ENCODE measurements at regions not wholly inside any gene's neighbourhood (a gene's known extent, or its start where the extent isn't known, plus 50 kb on each side); places are given as distances from the start of the nearest gene placed in this dataset.

GRCh38 chr15:39014682-39015081 is 450.1 kb upstream of the RASGRP1 start:
- Histone ChIP-seq H3K27me3 (ENCODE audit: control insufficient read depth, insufficient read depth, low read length) (no peaks in the 10 kb centered on the region), H3K36me3 (ENCODE audit: control insufficient read depth, insufficient read depth, low read length) (no peaks in the 10 kb centered on the region), H3K4me3 (ENCODE audit: low read depth, low read length) (no peak overlapping the region)
- no peak for TF ChIP-seq CTCF (IDR thresholded peaks at IDR 0.05; ENCODE audit: insufficient read depth, low read length, poor library complexity, severe bottlenecking)
- no peak for DNase-seq (ENCODE audit: low read depth)

GRCh38 chr15:39016706-39017105 is 452.1 kb upstream of the RASGRP1 start:
- DNase-seq (ENCODE audit: low read depth): no peak

GRCh38 chr15:39018966-39019365 is 454.4 kb upstream of the RASGRP1 start:
- Histone ChIP-seq H3K36me3 (ENCODE audit: control insufficient read depth, insufficient read depth, low read length) (no peaks in the 10 kb centered on the region), H3K4me3 (ENCODE audit: low read depth, low read length) (no peak overlapping the region), H3K27me3 (ENCODE audit: control insufficient read depth, insufficient read depth, low read length) (no peaks in the 10 kb centered on the region)
- no peak for DNase-seq (ENCODE audit: low read depth)
- no peak for TF ChIP-seq CTCF (IDR thresholded peaks at IDR 0.05; ENCODE audit: insufficient read depth, low read length, poor library complexity, severe bottlenecking)

More at GRCh38 chr15:39016706-39017105, 452.1 kb upstream of the RASGRP1 start:
- H3K36me3 ChIP-seq (ENCODE audit: control insufficient read depth, insufficient read depth, low read length): no peaks in the 10 kb centered on the region
- no peak overlapping the region for H3K4me3 ChIP-seq (ENCODE audit: low read depth, low read length)
- no peaks in the 10 kb centered on the region for H3K27me3 ChIP-seq (ENCODE audit: control insufficient read depth, insufficient read depth, low read length)
- no peak for TF ChIP-seq CTCF (IDR thresholded peaks at IDR 0.05; ENCODE audit: insufficient read depth, low read length, poor library complexity, severe bottlenecking)

GRCh38 chr15:39021341-39021740 is 456.7 kb upstream of the RASGRP1 start:
- H3K36me3 ChIP-seq (ENCODE audit: control insufficient read depth, insufficient read depth, low read length): no peaks in the 10 kb centered on the region
- DNase-seq (ENCODE audit: low read depth): no peak
- no peak overlapping the region for H3K4me3 ChIP-seq (ENCODE audit: low read depth, low read length)
- H3K27me3 ChIP-seq (ENCODE audit: control insufficient read depth, insufficient read depth, low read length): no peaks in the 10 kb centered on the region
- no peak for TF ChIP-seq CTCF (IDR thresholded peaks at IDR 0.05; ENCODE audit: insufficient read depth, low read length, poor library complexity, severe bottlenecking)

GRCh38 chr15:39022532-39023305 is 458.1 kb upstream of the RASGRP1 start:
- Histone ChIP-seq H3K36me3 (ENCODE audit: control insufficient read depth, insufficient read depth, low read length) (no peaks in the 10 kb centered on the region), H3K27me3 (ENCODE audit: control insufficient read depth, insufficient read depth, low read length) (no peaks in the 10 kb centered on the region), H3K4me3 (ENCODE audit: low read depth, low read length) (no peak overlapping the region)
- TF ChIP-seq CTCF (IDR thresholded peaks at IDR 0.05; ENCODE audit: insufficient read depth, low read length, poor library complexity, severe bottlenecking): no peak
- no peak for DNase-seq (ENCODE audit: low read depth)

GRCh38 chr15:39025321-39025720 is 460.7 kb upstream of the RASGRP1 start:
- no peak for DNase-seq (ENCODE audit: low read depth)
- Histone ChIP-seq H3K27me3 (ENCODE audit: control insufficient read depth, insufficient read depth, low read length) (no peaks in the 10 kb centered on the region), H3K4me3 (ENCODE audit: low read depth, low read length) (no peak overlapping the region), H3K36me3 (ENCODE audit: control insufficient read depth, insufficient read depth, low read length) (no peaks in the 10 kb centered on the region)
- no peak for TF ChIP-seq CTCF (IDR thresholded peaks at IDR 0.05; ENCODE audit: insufficient read depth, low read length, poor library complexity, severe bottlenecking)

Data from kidney epithelial cell (primary cell).